ENCODE measurements at regions not wholly inside any gene's neighbourhood (a gene's known extent, or its start where the extent isn't known, plus 50 kb on each side); places are given as distances from the start of the nearest gene placed in this dataset.

- no peaks in the 10 kb centered on the region for H3K27me3 Mint-ChIP-seq (ENCODE audit: low read depth, poor library complexity)
- H3K4me3 Mint-ChIP-seq: no peak overlapping the region
- TF ChIP-seq, protein P1, sequence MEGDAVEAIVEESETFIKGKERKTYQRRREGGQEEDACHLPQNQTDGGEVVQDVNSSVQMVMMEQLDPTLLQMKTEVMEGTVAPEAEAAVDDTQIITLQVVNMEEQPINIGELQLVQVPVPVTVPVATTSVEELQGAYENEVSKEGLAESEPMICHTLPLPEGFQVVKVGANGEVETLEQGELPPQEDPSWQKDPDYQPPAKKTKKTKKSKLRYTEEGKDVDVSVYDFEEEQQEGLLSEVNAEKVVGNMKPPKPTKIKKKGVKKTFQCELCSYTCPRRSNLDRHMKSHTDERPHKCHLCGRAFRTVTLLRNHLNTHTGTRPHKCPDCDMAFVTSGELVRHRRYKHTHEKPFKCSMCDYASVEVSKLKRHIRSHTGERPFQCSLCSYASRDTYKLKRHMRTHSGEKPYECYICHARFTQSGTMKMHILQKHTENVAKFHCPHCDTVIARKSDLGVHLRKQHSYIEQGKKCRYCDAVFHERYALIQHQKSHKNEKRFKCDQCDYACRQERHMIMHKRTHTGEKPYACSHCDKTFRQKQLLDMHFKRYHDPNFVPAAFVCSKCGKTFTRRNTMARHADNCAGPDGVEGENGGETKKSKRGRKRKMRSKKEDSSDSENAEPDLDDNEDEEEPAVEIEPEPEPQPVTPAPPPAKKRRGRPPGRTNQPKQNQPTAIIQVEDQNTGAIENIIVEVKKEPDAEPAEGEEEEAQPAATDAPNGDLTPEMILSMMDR (IDR thresholded peaks at IDR 0.05): no peak
- H3K36me3 Mint-ChIP-seq (ENCODE audit: low read depth): no peaks in the 10 kb centered on the region
- no peaks in the 10 kb centered on the region for H3K9me3 Mint-ChIP-seq
- DNase-seq: no peak
- H3K4me1 Mint-ChIP-seq: no peaks in the 10 kb centered on the region
- no peak overlapping the region for H3K27ac Mint-ChIP-seq
Observed at GRCh38 chr2:154911729-154912128, 213.2 kb downstream of the KCNJ3 start.

DNA sequence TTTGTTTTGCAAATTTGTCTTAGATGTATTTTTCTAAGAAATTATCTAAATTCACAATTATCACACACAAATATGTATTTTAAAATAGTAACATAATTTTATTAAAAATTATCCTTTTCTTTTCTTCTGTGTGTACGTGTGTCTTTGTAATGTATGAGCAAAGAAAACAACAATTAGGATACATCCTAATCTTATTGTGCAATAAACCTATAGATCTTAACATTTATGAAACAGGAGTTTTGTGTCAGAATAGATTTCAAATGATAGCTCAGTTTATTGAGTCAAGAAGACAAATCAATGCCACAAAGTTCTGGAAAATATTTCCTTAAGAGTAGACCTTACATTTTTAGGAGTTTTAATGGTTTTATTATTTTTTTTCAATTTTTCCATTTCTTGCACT is 212.2 kb downstream of the KCNJ3 start:
- Mint-ChIP-seq H3K27ac (no peak overlapping the region), H3K36me3 (ENCODE audit: low read depth) (no peaks in the 10 kb centered on the region), H3K27me3 (ENCODE audit: low read depth, poor library complexity) (no peaks in the 10 kb centered on the region), H3K9me3 (no peaks in the 10 kb centered on the region), H3K4me1 (no peaks in the 10 kb centered on the region), H3K4me3 (no peak overlapping the region)
- DNase-seq: no peak
- TF ChIP-seq, protein P1 (IDR thresholded peaks at IDR 0.05): no peak

DNA sequence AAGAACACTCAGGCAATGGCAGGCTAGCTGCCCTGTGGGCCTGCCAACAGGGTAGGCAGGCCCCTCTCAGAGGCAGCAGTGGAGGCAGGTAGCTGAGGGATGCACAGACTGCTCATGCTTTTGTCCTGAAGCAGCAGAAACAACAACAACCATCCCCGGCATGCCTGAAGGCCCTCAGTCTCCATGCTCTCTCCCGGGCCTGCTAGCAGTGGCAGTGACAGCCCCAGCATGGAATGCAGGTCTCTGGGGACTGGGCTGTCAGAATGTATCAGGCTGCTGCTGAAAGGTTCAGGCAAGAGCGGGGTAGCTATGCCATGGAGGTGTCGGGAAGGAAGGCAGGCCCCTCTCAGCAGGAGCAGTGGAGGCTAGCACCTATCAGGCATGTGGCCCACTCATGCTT is 209.8 kb downstream of the KCNJ3 start:
- Mint-ChIP-seq H3K4me1 (no peaks in the 10 kb centered on the region), H3K27me3 (ENCODE audit: low read depth, poor library complexity) (peaks cover 3% of the 10 kb centered on the region), H3K36me3 (ENCODE audit: low read depth) (no peaks in the 10 kb centered on the region), H3K27ac (no peak overlapping the region), H3K9me3 (no peaks in the 10 kb centered on the region), H3K4me3 (no peak overlapping the region)
- TF ChIP-seq, protein P1 (IDR thresholded peaks at IDR 0.05): no peak
- DNase-seq: peak; percentile 14
